BLaER1 treated with 17β-estradiol and CSF1 and Interleukin-3, amounts not matched to agents 10 nM and 100 nM (cell line): ENCODE measurements at regions not wholly inside any gene's neighbourhood (a gene's known extent, or its start where the extent isn't known, plus 50 kb on each side); places are given as distances from the start of the nearest gene placed in this dataset.
"Not testable (repeated sequence)": the region's sequence is repeated elsewhere in the genome, so short reads cannot be mapped to it uniquely, and the experiment has no call there.

Experiments
- H3K27ac ChIP-seq, 11 experiments: shearing (Covaris generic); formaldehyde crosslinking; 2 replicates each; pipeline ENCODE4 v1.8.1; 2022
- H3K27me3 ChIP-seq, 11 experiments: shearing (Covaris generic); formaldehyde crosslinking; 2 replicates each; pipeline ENCODE4 v1.8.1; 2022
- H3K36me3 ChIP-seq, 11 experiments: shearing (Covaris generic); formaldehyde crosslinking; 2 replicates each; pipeline ENCODE4 v1.8.1; 2022
- H3K4me1 ChIP-seq, 10 experiments: shearing (Covaris generic); formaldehyde crosslinking; 2 replicates each; pipeline ENCODE4 v1.8.1; 2022
- H3K4me2 ChIP-seq, 11 experiments: shearing (Covaris generic); formaldehyde crosslinking; 2 replicates each; pipeline ENCODE4 v1.8.1; 2022
- H3K4me3 ChIP-seq, 10 experiments: shearing (Covaris generic); formaldehyde crosslinking; 2 replicates each; pipeline ENCODE4 v1.8.1; 2022
- H3K9ac ChIP-seq, 11 experiments: shearing (Covaris generic); formaldehyde crosslinking; 2 replicates each; pipeline ENCODE4 v1.8.1; 2022
- H3K9me3 ChIP-seq, 11 experiments: shearing (Covaris generic); formaldehyde crosslinking; replicated peaks in 1 of 11; 2 replicates each; pipeline ENCODE4 v1.8.1; 2022
- H4K20me1 ChIP-seq, 11 experiments: shearing (Covaris generic); formaldehyde crosslinking; 2 replicates each; pipeline ENCODE4 v1.8.1; 2022
- Cebpa-rat ChIP-seq, 11 experiments: shearing (Covaris generic); IDR thresholded peaks; 2 replicates each; pipeline ENCODE4 v1.8.1; 2022

DNA sequence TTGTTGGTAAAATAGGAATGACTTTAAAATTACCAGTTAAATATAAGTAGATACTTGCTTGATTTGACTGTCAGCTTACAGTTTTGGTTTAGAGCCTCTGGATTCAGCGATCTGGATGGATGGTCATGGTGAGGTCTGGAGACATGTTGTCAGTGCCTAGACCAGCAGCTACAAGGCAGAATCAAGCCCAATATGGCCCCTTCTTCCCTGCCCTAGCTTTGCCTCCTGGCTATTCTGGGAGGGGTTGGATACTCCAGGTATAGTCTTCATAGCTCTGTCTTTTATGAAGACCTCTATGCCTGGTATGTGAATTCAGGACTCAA is 166.5 kb upstream of the VIPR2 start:
- no peaks in the 10 kb centered on the region for H3K27me3 ChIP-seq
- H3K4me1 ChIP-seq = peaks cover 0 to 8% (median 0%) of the 10 kb centered on the region in 10 experiments; a peak in 1 of 20 replicates
- no peaks in the 10 kb centered on the region for H3K36me3 ChIP-seq
- H3K9ac ChIP-seq = no peak overlapping the region
- no peak for TF ChIP-seq Cebpa-rat (IDR thresholded peaks at IDR 0.05)
- H4K20me1 ChIP-seq = no peaks in the 10 kb centered on the region
- H3K4me2 ChIP-seq = no peak overlapping the region
- peaks cover 13 to 33% (median 18%) of the 10 kb centered on the region in 11 experiments; a peak in 21 of 22 replicates for H3K9me3 ChIP-seq
- H3K4me3 ChIP-seq = no peak overlapping the region
- no peak overlapping the region for H3K27ac ChIP-seq

DNA sequence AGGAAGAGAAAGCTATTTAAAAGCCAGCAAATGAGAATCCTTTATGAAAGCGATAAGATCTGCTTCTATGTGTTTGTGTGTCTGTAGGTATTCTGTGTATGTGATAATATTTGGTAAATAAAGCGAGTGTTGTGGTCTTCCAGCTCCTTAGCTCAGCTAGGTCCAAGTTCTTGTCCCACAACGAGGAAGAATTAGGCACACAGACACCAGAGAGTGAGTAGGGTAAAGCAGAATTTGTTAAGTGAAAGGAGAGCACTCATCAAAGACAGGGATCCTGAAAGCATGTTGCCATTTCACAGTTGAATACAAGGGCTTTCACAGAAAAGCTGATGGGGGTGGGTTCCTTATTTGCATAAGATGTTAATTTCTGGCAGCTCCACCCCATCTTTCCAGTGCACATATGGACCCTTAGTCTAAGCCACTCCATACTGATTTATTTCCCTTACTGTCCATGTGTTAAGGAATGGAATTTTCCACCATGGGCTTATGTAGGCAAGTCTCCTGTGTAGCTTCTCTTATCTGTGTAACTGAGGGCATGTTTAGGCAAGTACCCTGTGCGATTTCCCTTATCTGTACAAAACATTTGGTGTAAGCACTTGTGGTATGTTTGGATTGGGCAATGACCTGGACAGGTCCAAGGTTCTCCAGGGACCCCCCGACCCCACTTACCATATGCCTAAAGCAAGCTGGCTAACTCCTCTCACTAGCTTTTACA is 165.9 kb upstream of the VIPR2 start:
- Histone ChIP-seq H3K27ac (no peak overlapping the region), H3K27me3 (no peaks in the 10 kb centered on the region), H3K9ac (no peak overlapping the region), H4K20me1 (no peaks in the 10 kb centered on the region), H3K36me3 (no peaks in the 10 kb centered on the region), H3K9me3 (peaks cover 13 to 36% (median 18%) of the 10 kb centered on the region in 11 experiments; a peak in 21 of 22 replicates), H3K4me2 (no peak overlapping the region), H3K4me1 (peaks cover 0 to 8% (median 0%) of the 10 kb centered on the region in 10 experiments; a peak in 1 of 20 replicates), H3K4me3 (no peak overlapping the region)
- TF ChIP-seq Cebpa-rat (IDR thresholded peaks at IDR 0.05) = no peak

DNA sequence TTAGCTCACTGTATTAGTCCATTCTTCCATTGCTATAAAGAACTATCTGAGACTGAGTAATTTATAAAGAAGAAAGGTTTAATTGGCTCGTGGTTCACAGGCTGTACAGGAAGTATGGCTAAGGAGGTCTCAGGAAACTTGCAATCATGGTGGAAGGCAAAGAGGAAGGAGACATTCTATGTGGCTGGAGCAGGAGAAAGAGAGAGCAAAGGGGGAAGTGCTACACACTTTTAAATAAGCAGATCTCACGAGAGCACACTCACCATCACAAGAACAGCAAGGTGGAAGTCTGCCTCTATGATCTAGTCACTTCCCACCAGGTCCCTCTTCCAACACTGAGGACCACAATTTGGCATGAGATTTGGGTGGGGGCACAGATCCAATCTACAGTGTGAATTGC is 164.5 kb upstream of the VIPR2 start:
- not testable (repeated sequence) for H3K27ac ChIP-seq, H3K9ac ChIP-seq, H3K27me3 ChIP-seq, H3K4me1 ChIP-seq, H3K36me3 ChIP-seq, H3K4me3 ChIP-seq, H4K20me1 ChIP-seq
- Histone ChIP-seq H3K9me3 (peaks cover 10 to 36% (median 17%) of the 10 kb centered on the region in 11 experiments; a peak in 21 of 22 replicates), H3K4me2 (peak overlapping the region in 1 of 11 experiments; percentile 17; a peak in 1 of 22 replicates)

DNA sequence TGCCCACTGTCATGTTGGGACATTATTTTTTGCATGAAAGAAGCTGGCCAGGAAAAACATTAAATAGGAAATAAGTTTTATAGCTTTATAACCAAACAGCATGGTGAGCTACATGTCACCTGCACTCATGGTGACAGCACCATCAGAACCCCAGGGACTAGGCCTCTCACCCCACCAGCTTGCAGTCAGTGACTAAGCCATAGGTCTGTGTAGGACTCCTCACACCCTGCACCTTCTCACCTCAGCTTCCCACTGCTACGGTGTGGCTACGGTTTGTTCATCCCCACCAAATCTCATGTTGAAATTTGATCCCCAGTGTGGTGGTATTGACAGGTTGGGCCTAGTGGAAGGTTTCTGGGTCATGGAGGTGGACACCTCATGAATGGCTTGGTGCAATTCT is 161.3 kb upstream of the VIPR2 start:
- H3K36me3 ChIP-seq = no peaks in the 10 kb centered on the region
- no peak overlapping the region for H3K27ac ChIP-seq
- H3K4me2 ChIP-seq = no peak overlapping the region
- TF ChIP-seq Cebpa-rat (IDR thresholded peaks at IDR 0.05) = no peak
- H4K20me1 ChIP-seq = no peaks in the 10 kb centered on the region
- H3K27me3 ChIP-seq = no peaks in the 10 kb centered on the region
- H3K4me1 ChIP-seq = peaks cover 0 to 8% (median 0%) of the 10 kb centered on the region in 10 experiments; a peak in 1 of 20 replicates
- no peak overlapping the region for H3K4me3 ChIP-seq
- peaks cover 9 to 32% (median 15%) of the 10 kb centered on the region in 11 experiments for H3K9me3 ChIP-seq
- no peak overlapping the region for H3K9ac ChIP-seq

DNA sequence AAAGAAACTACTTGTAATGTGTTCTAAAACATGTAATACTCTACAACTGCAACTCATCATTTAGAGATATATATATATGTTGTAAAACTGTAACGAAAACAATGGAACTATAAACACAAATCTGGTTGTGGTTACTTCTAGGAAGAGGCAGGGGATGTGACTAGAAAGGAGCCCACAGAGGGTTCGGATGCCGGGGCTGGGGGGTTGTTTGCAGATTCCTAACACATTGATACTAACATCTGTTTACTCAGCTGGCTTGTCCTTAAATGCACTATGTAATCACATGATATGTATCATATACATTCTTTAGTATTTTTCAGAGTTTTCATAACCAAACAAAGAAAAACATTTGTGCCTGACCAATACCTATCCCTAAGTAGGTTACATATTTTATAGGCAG is 160.5 kb upstream of the VIPR2 start:
- H3K4me3 ChIP-seq, H4K20me1 ChIP-seq, H3K27me3 ChIP-seq, H3K4me2 ChIP-seq, H3K27ac ChIP-seq, H3K9ac ChIP-seq, H3K4me1 ChIP-seq, H3K36me3 ChIP-seq: not testable (repeated sequence)
- peaks cover 1 to 24% (median 7%) of the 10 kb centered on the region in 11 experiments; a peak in 19 of 22 replicates for H3K9me3 ChIP-seq

DNA sequence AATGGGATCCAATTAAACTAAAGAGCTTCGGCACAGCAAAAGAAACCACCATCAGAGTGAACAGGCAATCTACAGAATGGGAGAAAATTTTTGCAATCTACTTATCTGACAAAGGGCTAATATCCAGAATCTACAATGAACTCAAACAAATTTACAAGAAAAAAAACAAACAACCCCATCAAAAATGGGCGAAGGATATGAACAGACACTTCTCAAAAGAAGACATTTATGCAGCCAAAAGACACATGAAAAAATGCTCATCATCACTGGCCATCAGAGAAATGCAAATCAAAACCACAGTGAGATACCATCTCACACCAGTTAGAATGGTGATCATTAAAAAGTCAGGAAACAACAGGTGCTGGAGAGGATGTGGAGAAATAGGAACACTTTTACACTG is 158.8 kb upstream of the VIPR2 start:
- not testable (repeated sequence) for H3K27me3 ChIP-seq, H3K36me3 ChIP-seq, H3K4me2 ChIP-seq, H3K4me3 ChIP-seq, H3K9ac ChIP-seq, H3K4me1 ChIP-seq, H3K27ac ChIP-seq, H4K20me1 ChIP-seq
- peaks cover 4 to 21% (median 7%) of the 10 kb centered on the region in 11 experiments; a peak in 15 of 22 replicates for H3K9me3 ChIP-seq

DNA sequence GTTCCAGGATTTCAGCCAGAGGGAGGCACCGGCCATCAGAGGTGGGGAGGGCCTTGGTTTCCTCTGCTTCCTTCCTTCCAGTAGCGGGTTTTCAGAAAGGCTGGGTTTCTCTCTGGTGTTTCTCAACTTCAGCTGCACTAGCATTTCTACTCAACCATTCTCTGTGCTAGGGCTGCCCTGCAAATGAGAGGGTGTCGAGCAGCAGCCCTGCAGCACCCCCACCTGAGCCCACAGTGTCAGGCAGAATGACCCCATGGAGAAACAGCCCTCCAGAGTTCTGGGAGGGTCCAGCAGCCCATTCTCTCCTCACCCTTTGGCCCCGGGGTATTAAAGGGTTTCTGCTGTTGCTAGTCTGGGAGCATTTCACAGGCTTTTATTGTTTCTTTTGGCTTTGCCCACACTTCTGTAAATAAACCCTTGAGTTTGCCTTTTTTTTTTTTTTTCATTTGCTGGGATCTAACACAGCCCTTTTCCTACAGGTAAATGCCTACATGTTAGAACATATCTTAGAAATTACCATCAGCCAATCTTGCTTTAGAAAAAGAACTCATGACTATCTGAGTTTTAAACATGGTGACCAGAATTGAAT is 151.5 kb upstream of the VIPR2 start:
- Histone ChIP-seq H3K9ac (no peak overlapping the region), H3K4me3 (no peak overlapping the region), H3K4me1 (no peaks in the 10 kb centered on the region), H4K20me1 (no peaks in the 10 kb centered on the region), H3K4me2 (no peak overlapping the region), H3K36me3 (no peaks in the 10 kb centered on the region), H3K27me3 (no peaks in the 10 kb centered on the region), H3K27ac (no peak overlapping the region), H3K9me3 (peaks cover 5 to 16% (median 10%) of the 10 kb centered on the region in 11 experiments; a peak in 16 of 22 replicates)
- no peak for TF ChIP-seq Cebpa-rat (IDR thresholded peaks at IDR 0.05)

DNA sequence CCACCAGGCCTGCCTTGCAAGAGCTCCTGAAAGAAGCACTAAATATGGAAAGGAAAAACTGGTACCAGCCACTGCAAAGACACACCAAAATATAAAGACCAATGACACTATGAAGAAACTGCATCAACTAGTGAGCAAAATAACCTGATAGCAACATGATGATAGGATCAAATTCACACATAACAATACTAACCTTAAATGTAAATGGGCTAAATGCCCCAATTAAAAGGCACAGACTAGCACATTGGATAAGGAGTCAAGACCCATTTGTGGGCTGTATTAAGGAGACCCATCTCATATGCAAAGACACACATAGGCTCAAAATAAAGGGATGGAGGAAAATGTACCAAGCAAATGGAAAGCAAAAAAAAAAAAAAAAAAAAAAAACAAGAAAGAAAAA is 141.8 kb upstream of the VIPR2 start:
- H3K27ac ChIP-seq, H4K20me1 ChIP-seq, H3K4me2 ChIP-seq, H3K4me1 ChIP-seq, H3K36me3 ChIP-seq, H3K27me3 ChIP-seq, H3K9ac ChIP-seq, H3K4me3 ChIP-seq: not testable (repeated sequence)
- peaks cover 9 to 41% (median 25%) of the 10 kb centered on the region in 11 experiments; a peak in 19 of 22 replicates for H3K9me3 ChIP-seq

DNA sequence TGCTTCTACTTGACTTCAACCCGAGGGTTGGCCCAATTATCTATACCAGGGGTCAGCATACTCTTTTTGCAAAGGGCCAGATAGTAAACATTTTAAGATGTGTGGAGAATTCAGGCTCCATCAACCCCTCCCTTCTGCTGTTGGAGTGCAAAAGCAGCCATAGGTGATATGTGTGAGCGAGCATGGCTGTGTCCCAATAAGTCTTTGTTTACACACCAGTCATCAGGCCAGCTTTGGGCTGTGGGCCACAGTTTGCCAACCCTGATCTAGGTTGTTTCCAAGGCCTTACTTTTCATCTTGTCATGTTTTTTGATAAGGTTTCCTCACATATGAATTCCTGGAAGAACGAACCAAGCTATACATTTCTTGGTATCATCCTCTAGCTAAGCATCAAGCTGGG is 136.9 kb upstream of the VIPR2 start:
- TF ChIP-seq Cebpa-rat (IDR thresholded peaks at IDR 0.05) = no peak
- no peak overlapping the region for H3K4me3 ChIP-seq
- peaks cover 0 to 6% (median 0%) of the 10 kb centered on the region in 10 experiments; a peak in 5 of 20 replicates for H3K4me1 ChIP-seq
- no peaks in the 10 kb centered on the region for H4K20me1 ChIP-seq
- H3K27me3 ChIP-seq = no peaks in the 10 kb centered on the region
- H3K4me2 ChIP-seq = no peak overlapping the region
- no peak overlapping the region for H3K9ac ChIP-seq
- no peaks in the 10 kb centered on the region for H3K36me3 ChIP-seq
- no peak overlapping the region for H3K27ac ChIP-seq
- H3K9me3 ChIP-seq = peaks cover 10 to 41% (median 25%) of the 10 kb centered on the region in 11 experiments

DNA sequence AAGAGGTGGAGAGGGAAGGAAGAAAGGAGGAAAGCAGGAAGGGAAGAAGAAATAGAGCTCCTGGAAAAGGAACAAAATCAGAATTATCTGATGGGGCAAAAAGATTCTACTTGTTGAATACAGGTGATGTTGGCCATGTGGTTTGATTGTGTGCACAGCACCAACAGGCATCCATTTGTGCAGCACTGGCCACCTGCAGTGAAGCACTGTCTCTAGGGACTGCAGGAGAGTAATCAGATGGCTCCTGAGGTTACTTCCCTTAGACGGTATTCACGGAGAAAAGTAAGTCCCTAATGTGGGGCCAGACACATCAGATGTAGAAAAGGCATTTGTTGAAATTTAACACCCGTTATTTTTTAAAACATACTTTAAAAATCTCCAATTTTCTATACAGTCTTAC is 135.3 kb upstream of the VIPR2 start:
- no peaks in the 10 kb centered on the region for H4K20me1 ChIP-seq
- peaks cover 20 to 42% (median 28%) of the 10 kb centered on the region in 11 experiments for H3K9me3 ChIP-seq
- H3K4me3 ChIP-seq = no peak overlapping the region
- H3K4me2 ChIP-seq = peak overlapping the region in 3 of 11 experiments; percentile 1 to 32 (median 23); a peak in 2 of 22 replicates
- no peak overlapping the region for H3K27ac ChIP-seq
- no peaks in the 10 kb centered on the region for H3K36me3 ChIP-seq
- no peak overlapping the region for H3K9ac ChIP-seq
- H3K27me3 ChIP-seq = no peaks in the 10 kb centered on the region
- TF ChIP-seq Cebpa-rat (IDR thresholded peaks at IDR 0.05) = no peak
- peaks cover 0 to 6% (median 0%) of the 10 kb centered on the region in 10 experiments; a peak in 5 of 20 replicates for H3K4me1 ChIP-seq
